ENCODE measurements at regions not wholly inside any gene's neighbourhood (a gene's known extent, or its start where the extent isn't known, plus 50 kb on each side); places are given as distances from the start of the nearest gene placed in this dataset.

- TF ChIP-seq OSR1 (CRISPR knock-in tag; IDR thresholded peaks at IDR 0.05) (no peak), BACH2 (CRISPR knock-in tag; IDR thresholded peaks at IDR 0.05; ENCODE audit: borderline replicate concordance) (no peak), TOX (CRISPR knock-in tag; IDR thresholded peaks at IDR 0.05; ENCODE audit: borderline replicate concordance) (no peak), ISL1 (CRISPR knock-in tag; IDR thresholded peaks at IDR 0.05) (no peak), PPARA (CRISPR knock-in tag; IDR thresholded peaks at IDR 0.05; ENCODE audit: borderline replicate concordance) (no peak), ZNF565 (CRISPR knock-in tag; conservative IDR thresholded peaks at IDR 0.05; ENCODE audit: low read depth) (no peak), ZC3H10 (CRISPR knock-in tag; IDR thresholded peaks at IDR 0.05) (no peak), ZFP30 (CRISPR knock-in tag; IDR thresholded peaks at IDR 0.05) (no peak), CSDC2 (CRISPR knock-in tag; IDR thresholded peaks at IDR 0.05) (no peak), ESRRG (CRISPR knock-in tag; IDR thresholded peaks at IDR 0.05) (no peak), ARNTL (CRISPR knock-in tag; IDR thresholded peaks at IDR 0.05; ENCODE audit: borderline replicate concordance, low read depth) (no peak), ZNF8 (CRISPR knock-in tag; IDR thresholded peaks at IDR 0.05) (no peak), ZFP3 (CRISPR knock-in tag; IDR thresholded peaks at IDR 0.05) (no peak)
- no peak for ATAC-seq
These were observed 792.0 kb downstream of the ETS1 start for GRCh38 chr11:127795326-127795725.

- ATAC-seq = no peak
- TF ChIP-seq ESRRG (CRISPR knock-in tag; IDR thresholded peaks at IDR 0.05) (no peak), CSRNP3 (CRISPR knock-in tag; IDR thresholded peaks at IDR 0.05) (no peak), ZNF565 (CRISPR knock-in tag; conservative IDR thresholded peaks at IDR 0.05; ENCODE audit: low read depth) (no peak), ZFP3 (CRISPR knock-in tag; IDR thresholded peaks at IDR 0.05) (no peak), ARNTL (CRISPR knock-in tag; IDR thresholded peaks at IDR 0.05; ENCODE audit: borderline replicate concordance, low read depth) (no peak)
These were observed 791.3 kb upstream of the KIRREL3 start for GRCh38 chr11:127791844-127792243.

- no peak for TF ChIP-seq TSHZ2 (CRISPR knock-in tag; IDR thresholded peaks at IDR 0.05)
- TF ChIP-seq SNAI2 (CRISPR knock-in tag; IDR thresholded peaks at IDR 0.05) = no peak
- no peak for TF ChIP-seq ISL1 (CRISPR knock-in tag; IDR thresholded peaks at IDR 0.05)
- TF ChIP-seq CREB5 (CRISPR knock-in tag; IDR thresholded peaks at IDR 0.05; ENCODE audit: low read depth) = no peak
- TF ChIP-seq OSR1 (CRISPR knock-in tag; IDR thresholded peaks at IDR 0.05) = no peak
- TF ChIP-seq ZFP30 (CRISPR knock-in tag; IDR thresholded peaks at IDR 0.05) = no peak
- no peak for TF ChIP-seq PATZ1 (CRISPR knock-in tag; IDR thresholded peaks at IDR 0.05; ENCODE audit: borderline replicate concordance)
- TF ChIP-seq CSRNP3 (CRISPR knock-in tag; IDR thresholded peaks at IDR 0.05) = no peak
- TF ChIP-seq PPARA (CRISPR knock-in tag; IDR thresholded peaks at IDR 0.05; ENCODE audit: borderline replicate concordance) = no peak
- no peak for TF ChIP-seq TOX (CRISPR knock-in tag; IDR thresholded peaks at IDR 0.05; ENCODE audit: borderline replicate concordance)
- no peak for TF ChIP-seq ZNF565 (CRISPR knock-in tag; conservative IDR thresholded peaks at IDR 0.05; ENCODE audit: low read depth)
- no peak for TF ChIP-seq GLIS3 (CRISPR knock-in tag; IDR thresholded peaks at IDR 0.05)
- no peak for ATAC-seq
These were observed 790.0 kb upstream of the KIRREL3 start for GRCh38 chr11:127790592-127790991.

GRCh38 chr11:127789927-127790326, 789.4 kb upstream of the KIRREL3 start:
- no peak for ATAC-seq
- no peak for TF ChIP-seq TSHZ2 (CRISPR knock-in tag; IDR thresholded peaks at IDR 0.05)
- no peak for TF ChIP-seq CREB5 (CRISPR knock-in tag; IDR thresholded peaks at IDR 0.05; ENCODE audit: low read depth)
- TF ChIP-seq ISL1 (CRISPR knock-in tag; IDR thresholded peaks at IDR 0.05) = no peak
- no peak for TF ChIP-seq ZC3H10 (CRISPR knock-in tag; IDR thresholded peaks at IDR 0.05)
- no peak for TF ChIP-seq OSR1 (CRISPR knock-in tag; IDR thresholded peaks at IDR 0.05)
- no peak for TF ChIP-seq ARNTL (CRISPR knock-in tag; IDR thresholded peaks at IDR 0.05; ENCODE audit: borderline replicate concordance, low read depth)
- TF ChIP-seq ZNF8 (CRISPR knock-in tag; IDR thresholded peaks at IDR 0.05) = no peak
